Mesendoderm (in vitro differentiated cells): ENCODE measurements at regions not wholly inside any gene's neighbourhood (a gene's known extent, or its start where the extent isn't known, plus 50 kb on each side); places are given as distances from the start of the nearest gene placed in this dataset.
"Not testable (repeated sequence)": the region's sequence is repeated elsewhere in the genome, so short reads cannot be mapped to it uniquely, and the experiment has no call there.

Source experiments
- DNase-seq: peaks from one replicate; pipeline ENCODE4 v3.0.0; 2013
- H2AK5ac ChIP-seq: 2 replicates; pipeline ENCODE4 v1.6.1; 2013; ENCODE audit warnings: low read length, inconsistent platforms
- H2BK120ac ChIP-seq: 2 replicates; pipeline ENCODE4 v1.6.1; 2013; ENCODE audit warnings: low read depth, mild to moderate bottlenecking, low read length, moderate library complexity, mixed read lengths
- H2BK15ac ChIP-seq: replicated peaks from 2 replicates; pipeline ENCODE4 v1.6.1; 2013; ENCODE audit warnings: low read depth, mild to moderate bottlenecking, moderate library complexity
- H2BK5ac ChIP-seq: 2 replicates; pipeline ENCODE4 v1.6.1; 2013; ENCODE audit warnings: low read length, inconsistent platforms
- H3K18ac ChIP-seq: 2 replicates; pipeline ENCODE4 v1.6.1; 2013; ENCODE audit warnings: mild to moderate bottlenecking, low read length, mixed read lengths
- H3K23ac ChIP-seq: one replicate; pipeline ENCODE4 v1.6.1; 2013; ENCODE audit warnings: low read length
- H3K27ac ChIP-seq: 2 replicates; pipeline ENCODE4 v1.5.1; 2013; ENCODE audit warnings: low read depth, mild to moderate bottlenecking, inconsistent platforms, low read length, moderate library complexity
- H3K27me3 ChIP-seq: 2 replicates; pipeline ENCODE4 v1.6.1; 2013; ENCODE audit warnings: low read length, control low read depth, mild to moderate bottlenecking, inconsistent platforms; ENCODE audit not compliant: insufficient read depth, poor library complexity
- H3K36me3 ChIP-seq: 2 replicates; pipeline ENCODE4 v1.6.1; 2013; ENCODE audit warnings: low read length, inconsistent platforms; ENCODE audit not compliant: control insufficient read depth, insufficient read depth
- H3K4ac ChIP-seq: one replicate; pipeline ENCODE4 v1.6.1; 2013; ENCODE audit warnings: low read depth, mild to moderate bottlenecking, low read length, moderate library complexity
- H3K4me1 ChIP-seq: 2 replicates; pipeline ENCODE4 v1.6.1; 2013; ENCODE audit warnings: low read depth, low read length, inconsistent platforms; ENCODE audit not compliant: control insufficient read depth
- H3K4me2 ChIP-seq: 2 replicates; pipeline ENCODE4 v1.6.1; 2013; ENCODE audit warnings: low read length
- H3K4me3 ChIP-seq: 2 replicates; pipeline ENCODE4 v1.5.1; 2013; ENCODE audit warnings: mild to moderate bottlenecking, low read length
- H3K56ac ChIP-seq: one replicate; pipeline ENCODE4 v1.6.1; 2013; ENCODE audit warnings: low read length
- H3K79me1 ChIP-seq: 2 replicates; pipeline ENCODE4 v1.6.1; 2013; ENCODE audit warnings: low read length, inconsistent platforms
- H3K79me2 ChIP-seq: 2 replicates; pipeline ENCODE4 v1.6.1; 2013; ENCODE audit warnings: mild to moderate bottlenecking, low read length; ENCODE audit not compliant: control insufficient read depth, insufficient read depth
- H3K9ac ChIP-seq: 2 replicates; pipeline ENCODE4 v1.6.1; 2013; ENCODE audit warnings: low read length, inconsistent platforms
- H4K5ac ChIP-seq: one replicate; pipeline ENCODE4 v1.6.1; 2013; ENCODE audit warnings: low read length
- H4K8ac ChIP-seq: one replicate; pipeline ENCODE4 v1.6.1; 2013; ENCODE audit warnings: low read depth, mild to moderate bottlenecking, control low read depth, low read length, moderate library complexity
- WGBS: extraction: QIAGEN DNeasy Blood & Tissue Kit; methylation state at CpG from one replicate; pipeline ENCODE4 v1.1.7; 2013; ENCODE audit warnings: low lambda C conversion rate, missing lambda C conversion rate; ENCODE audit not compliant: insufficient coverage; ENCODE audit errors: extremely low coverage; 5-methylcytosine and 5-hydroxymethylcytosine counted together

GRCh38 chr7:54187886-54188685, 354.1 kb upstream of the VSTM2A start:
- Histone ChIP-seq H3K56ac (no peak overlapping the region), H3K4ac (no peak overlapping the region), H3K79me2 (no peaks in the 10 kb centered on the region), H2BK15ac (no peak overlapping the region), H3K18ac (no peak overlapping the region), H2AK5ac (no peak overlapping the region), H3K36me3 (no peaks in the 10 kb centered on the region), H2BK120ac (no peak overlapping the region), H4K8ac (no peak overlapping the region), H3K4me3 (no peak overlapping the region), H3K27me3 (no peaks in the 10 kb centered on the region), H3K27ac (no peak overlapping the region), H3K4me2 (no peak overlapping the region), H3K4me1 (no peaks in the 10 kb centered on the region), H3K23ac (no peak overlapping the region), H2BK5ac (no peak overlapping the region), H3K79me1 (no peaks in the 10 kb centered on the region), H4K5ac (no peak overlapping the region), H3K9ac (no peak overlapping the region)
- DNase-seq: no peak
- WGBS: no CpG with 5 or more reads among the region's 8 CpGs

GRCh38 chr7:54188843-54189242, 353.3 kb upstream of the VSTM2A start:
- H2BK5ac ChIP-seq: no peak overlapping the region
- no peaks in the 10 kb centered on the region for H3K36me3 ChIP-seq
- no peak overlapping the region for H3K27ac ChIP-seq
- H3K18ac ChIP-seq: no peak overlapping the region
- H3K56ac ChIP-seq: no peak overlapping the region
- no peak overlapping the region for H2BK120ac ChIP-seq
- no peak overlapping the region for H3K9ac ChIP-seq
- H3K27me3 ChIP-seq: no peaks in the 10 kb centered on the region
- no peak overlapping the region for H3K4ac ChIP-seq
- H4K5ac ChIP-seq: no peak overlapping the region
- H4K8ac ChIP-seq: no peak overlapping the region
- no peaks in the 10 kb centered on the region for H3K79me2 ChIP-seq
- H3K4me1 ChIP-seq: no peaks in the 10 kb centered on the region
- no peak overlapping the region for H3K23ac ChIP-seq
- H3K79me1 ChIP-seq: no peaks in the 10 kb centered on the region
- no CpG with 5 or more reads among the region's 2 CpGs for WGBS
- no peak overlapping the region for H3K4me3 ChIP-seq
- no peak overlapping the region for H2BK15ac ChIP-seq
- peak; percentile 53 for DNase-seq
- no peak overlapping the region for H2AK5ac ChIP-seq
- H3K4me2 ChIP-seq: no peak overlapping the region

DNA sequence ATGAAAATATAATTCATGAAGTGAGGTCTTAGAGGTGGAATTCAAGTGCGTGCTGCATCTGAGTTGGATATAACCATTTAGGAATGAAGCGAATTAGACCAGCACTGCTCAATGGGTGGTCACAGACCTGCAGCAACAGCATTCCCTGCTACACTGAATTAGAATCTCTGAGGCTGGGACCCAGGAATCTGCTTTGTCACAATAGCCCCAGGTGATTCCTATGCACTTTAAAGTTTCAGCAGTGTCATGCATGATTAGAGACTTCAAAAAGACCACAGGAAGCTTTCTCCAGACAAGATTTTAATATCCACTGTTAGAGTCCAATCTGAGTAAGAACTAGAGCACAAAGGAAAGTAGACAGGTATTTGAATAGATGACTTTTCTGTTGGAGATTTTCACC, 352.8 kb upstream of the VSTM2A start:
- H2AK5ac ChIP-seq: no peak overlapping the region
- H3K18ac ChIP-seq: no peak overlapping the region
- no CpG with 5 or more reads among the region's 2 CpGs for WGBS
- H2BK5ac ChIP-seq: no peak overlapping the region
- H2BK120ac ChIP-seq: no peak overlapping the region
- no peak overlapping the region for H3K9ac ChIP-seq
- no peaks in the 10 kb centered on the region for H3K27me3 ChIP-seq
- H3K79me1 ChIP-seq: no peaks in the 10 kb centered on the region
- H4K8ac ChIP-seq: no peak overlapping the region
- no peak overlapping the region for H3K4ac ChIP-seq
- no peaks in the 10 kb centered on the region for H3K79me2 ChIP-seq
- no peak overlapping the region for H4K5ac ChIP-seq
- H3K4me1 ChIP-seq: no peaks in the 10 kb centered on the region
- no peak overlapping the region for H3K4me3 ChIP-seq
- H2BK15ac ChIP-seq: no peak overlapping the region
- H3K4me2 ChIP-seq: no peak overlapping the region
- no peak overlapping the region for H3K27ac ChIP-seq
- H3K56ac ChIP-seq: no peak overlapping the region
- DNase-seq: peak; percentile 83
- no peak overlapping the region for H3K23ac ChIP-seq
- no peaks in the 10 kb centered on the region for H3K36me3 ChIP-seq

DNA sequence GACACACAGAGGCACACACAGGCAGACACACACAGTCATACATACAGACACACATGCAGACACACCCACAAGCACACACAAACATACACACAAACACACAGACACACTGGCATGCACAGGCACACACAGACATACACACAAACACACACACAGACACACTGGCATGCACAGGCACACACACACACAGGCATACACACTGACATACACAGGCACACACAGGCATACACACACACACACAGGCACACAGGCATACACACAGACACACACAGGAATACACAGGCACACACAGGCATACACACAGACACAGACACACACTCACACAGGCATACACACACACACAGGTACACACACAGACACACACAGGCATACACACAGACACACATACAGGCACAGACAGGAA, 340.7 kb upstream of the VSTM2A start:
- Histone ChIP-seq H3K4me3 (no peak overlapping the region), H2BK5ac (no peak overlapping the region)

GRCh38 chr7:54215424-54215823, 326.8 kb upstream of the VSTM2A start:
- H3K18ac ChIP-seq: no peak overlapping the region
- no peak overlapping the region for H2AK5ac ChIP-seq
- no peak overlapping the region for H3K4ac ChIP-seq
- no CpG with 5 or more reads among the region's 1 CpG for WGBS
- no peak overlapping the region for H3K4me3 ChIP-seq
- H3K4me1 ChIP-seq: no peaks in the 10 kb centered on the region
- no peak overlapping the region for H3K9ac ChIP-seq
- H3K27me3 ChIP-seq: no peaks in the 10 kb centered on the region
- H3K4me2 ChIP-seq: no peak overlapping the region
- H2BK5ac ChIP-seq: no peak overlapping the region
- no peaks in the 10 kb centered on the region for H3K79me2 ChIP-seq
- H3K27ac ChIP-seq: no peak overlapping the region
- H2BK15ac ChIP-seq: no peak overlapping the region
- DNase-seq: no peak
- H3K79me1 ChIP-seq: no peaks in the 10 kb centered on the region
- H4K8ac ChIP-seq: no peak overlapping the region
- H3K36me3 ChIP-seq: no peaks in the 10 kb centered on the region
- no peak overlapping the region for H3K23ac ChIP-seq
- H3K56ac ChIP-seq: no peak overlapping the region
- H4K5ac ChIP-seq: no peak overlapping the region
- H2BK120ac ChIP-seq: no peak overlapping the region

More for the DNA sequence above, 340.7 kb upstream of the VSTM2A start:
- no peak overlapping the region for H4K8ac ChIP-seq
- no peaks in the 10 kb centered on the region for H3K4me1 ChIP-seq
- H2BK15ac ChIP-seq: no peak overlapping the region
- DNase-seq: no peak
- no peak overlapping the region for H3K23ac ChIP-seq
- no peak overlapping the region for H3K56ac ChIP-seq
- H3K27ac ChIP-seq: no peak overlapping the region
- no peak overlapping the region for H3K4ac ChIP-seq
- H3K9ac ChIP-seq: no peak overlapping the region
- H4K5ac ChIP-seq: no peak overlapping the region
- no peaks in the 10 kb centered on the region for H3K27me3 ChIP-seq
- H3K36me3 ChIP-seq: no peaks in the 10 kb centered on the region
- H3K79me1 ChIP-seq: no peaks in the 10 kb centered on the region
- no peak overlapping the region for H2BK120ac ChIP-seq
- no peak overlapping the region for H3K4me2 ChIP-seq
- H2AK5ac ChIP-seq: no peak overlapping the region
- H3K79me2 ChIP-seq: no peaks in the 10 kb centered on the region
- no peak overlapping the region for H3K18ac ChIP-seq

- H3K4me3 ChIP-seq, H3K4me2 ChIP-seq, H3K56ac ChIP-seq, H3K23ac ChIP-seq, DNase-seq, H3K27me3 ChIP-seq, H3K27ac ChIP-seq, H3K18ac ChIP-seq, H3K4ac ChIP-seq, H2BK120ac ChIP-seq, H2BK15ac ChIP-seq, H4K5ac ChIP-seq, H3K9ac ChIP-seq, H2AK5ac ChIP-seq, H3K36me3 ChIP-seq, H3K79me1 ChIP-seq, H2BK5ac ChIP-seq, H4K8ac ChIP-seq, H3K4me1 ChIP-seq, H3K79me2 ChIP-seq: not testable (repeated sequence)
Observed at GRCh38 chr7:54226030-54226429, 316.1 kb upstream of the VSTM2A start.
